SK-N-SH (cell line): ENCODE measurements at regions not wholly inside any gene's neighbourhood (a gene's known extent, or its start where the extent isn't known, plus 50 kb on each side); places are given as distances from the start of the nearest gene placed in this dataset.

ENCODE experiments used
- CTCF ChIA-PET: fragments of 300-600, 350-600 bp; formaldehyde crosslinking; extraction: SDS; loops from one replicate; lab custom pipeline; 2021; lab: Yijun Ruan, JAX
- POLR2A ChIA-PET: fragments of 350-600 bp; sonication (Branson Sonifier 250); formaldehyde crosslinking; extraction: SDS; loops from one replicate; lab custom pipeline; 2020; ENCODE audit warnings: antibody characterized with exemption, inconsistent platforms; lab: Yijun Ruan, JAX
- DNase-seq: peaks from one replicate; pipeline ENCODE4 v3.0.0; 2012
- H2AFZ ChIP-seq: fragments of 200-600 bp; sonication (generic); 2 replicates; pipeline ENCODE4 v1.8.1; 2016; ENCODE audit warnings: antibody characterized with exemption, mild to moderate bottlenecking, low read depth
- H3F3A ChIP-seq: fragments of 200-600 bp; sonication (generic); replicated peaks from 2 replicates; pipeline ENCODE3; 2016; ENCODE audit warnings: antibody characterized with exemption, mild to moderate bottlenecking; ENCODE audit not compliant: insufficient read depth
- H3K27ac ChIP-seq, 2 experiments: fragments of 200-500 bp in 1 of 2; fragments of 200-600 bp in 1 of 2; sonication (Bioruptor generic) in 1 of 2; sonication (generic), shearing (Covaris generic) in 1 of 2; 2 replicates each; pipeline versions ENCODE4 v1.5.1 to v1.6.1; 2014 to 2016; ENCODE audit warnings: low read depth in 2 of 2, inconsistent platforms in 1 of 2, low read length in 1 of 2, mild to moderate bottlenecking in 1 of 2, mixed read lengths in 1 of 2
- H3K27me3 ChIP-seq: fragments of 200-600 bp; sonication (generic), shearing (Covaris generic); 2 replicates; pipeline ENCODE4 v1.6.1; 2016; ENCODE audit warnings: mixed run types; ENCODE audit not compliant: insufficient read depth
- H3K36me3 ChIP-seq, 2 experiments: fragments of 200-500 bp in 1 of 2; fragments of 200-600 bp in 1 of 2; sonication (Bioruptor generic) in 1 of 2; sonication (generic) in 1 of 2; replicated peaks in 1 of 2; 2 replicates each; pipeline versions ENCODE3 to v1.5.1; 2014 to 2016; ENCODE audit warnings: low read length in 1 of 2, mild to moderate bottlenecking in 1 of 2; ENCODE audit not compliant: insufficient read depth in 2 of 2, control insufficient read depth in 1 of 2
- H3K4me1 ChIP-seq, 2 experiments: fragments of 200-500 bp in 1 of 2; fragments of 200-600 bp in 1 of 2; sonication (Bioruptor generic) in 1 of 2; sonication (generic), shearing (Covaris generic) in 1 of 2; 2 replicates each; pipeline versions ENCODE4 v1.5.1 to v1.6.1; 2014 to 2016; ENCODE audit warnings: low read depth in 1 of 2, low read length in 1 of 2, mixed run types in 1 of 2; ENCODE audit not compliant: insufficient read depth in 2 of 2, control insufficient read depth in 1 of 2
- H3K4me2 ChIP-seq: fragments of 200-600 bp; sonication (generic), shearing (Covaris generic); 2 replicates; pipeline ENCODE4 v1.6.1; 2017; ENCODE audit warnings: mixed run types
- H3K4me3 ChIP-seq, 2 experiments: fragments of 200-500 bp in 1 of 2; fragments of 200-600 bp in 1 of 2; sonication (Bioruptor generic) in 1 of 2; sonication (generic), shearing (Covaris generic) in 1 of 2; 2 replicates each; pipeline versions ENCODE4 v1.5.1 to v1.8.1; 2014 to 2016; ENCODE audit warnings: low read depth in 2 of 2, inconsistent platforms in 1 of 2, low read length in 1 of 2, mild to moderate bottlenecking in 1 of 2, mixed read lengths in 1 of 2, moderate library complexity in 1 of 2
- H3K79me2 ChIP-seq: fragments of 200-600 bp; sonication (generic); 2 replicates; pipeline ENCODE4 v1.8.1; 2017; ENCODE audit warnings: mild to moderate bottlenecking; ENCODE audit not compliant: insufficient read depth
- H3K9ac ChIP-seq: fragments of 200-600 bp; sonication (generic); 2 replicates; pipeline ENCODE4 v1.6.1; 2017; ENCODE audit warnings: mixed run types
- H3K9me2 ChIP-seq: fragments of 200-600 bp; sonication (generic); 2 replicates; pipeline ENCODE4 v1.6.1; 2017; ENCODE audit warnings: mixed run types
- H3K9me3 ChIP-seq: fragments of 200-600 bp; sonication (generic); 2 replicates; pipeline ENCODE4 v1.6.1; 2017; ENCODE audit warnings: mixed run types, mild to moderate bottlenecking, moderate library complexity
- H4K20me1 ChIP-seq: fragments of 200-600 bp; sonication (generic); 2 replicates; pipeline ENCODE4 v1.6.1; 2017; ENCODE audit warnings: mild to moderate bottlenecking, mixed run types; ENCODE audit not compliant: insufficient read depth
- CHD2 ChIP-seq: fragments of 150-350 bp; IDR thresholded peaks from 2 replicates; pipeline ENCODE4 v1.6.1; 2018; ENCODE audit warnings: low read length; ENCODE audit not compliant: partially characterized antibody
- ELF1 ChIP-seq: IDR thresholded peaks from 2 replicates; pipeline ENCODE4 v1.4.0; 2012
- EP300 ChIP-seq, 2 experiments: IDR thresholded peaks; 2 replicates each; pipeline versions ENCODE4 v1.4.0 to v1.6.1; 2012; ENCODE audit warnings: borderline replicate concordance in 1 of 2, low read depth in 1 of 2, low read length in 1 of 2
- EZH2phosphoT487 ChIP-seq: fragments of 200-600 bp; sonication (generic); IDR thresholded peaks from 2 replicates; pipeline ENCODE4 v1.6.1; 2017; ENCODE audit warnings: low read depth, mixed run types, mild to moderate bottlenecking, antibody characterized with exemption, moderate library complexity, borderline replicate concordance
- FOSL2 ChIP-seq: IDR thresholded peaks from 2 replicates; pipeline ENCODE4 v1.4.0; 2012; ENCODE audit warnings: low read depth, mild to moderate bottlenecking, moderate library complexity, borderline replicate concordance
- GATA2 ChIP-seq: sonication (generic); formaldehyde crosslinking; IDR thresholded peaks from 2 replicates; pipeline ENCODE4 v1.5.0; 2020; ENCODE audit warnings: mild to moderate bottlenecking, missing genetic modification reagents
- IRF3 ChIP-seq: fragments of 150-350 bp; IDR thresholded peaks from 2 replicates; pipeline ENCODE4 v1.6.1; 2016; ENCODE audit warnings: mild to moderate bottlenecking, low read depth, low read length
- MEF2A ChIP-seq: IDR thresholded peaks from 2 replicates; pipeline ENCODE4 v1.4.0; 2012; ENCODE audit warnings: low read depth, borderline replicate concordance
- NRF1 ChIP-seq: IDR thresholded peaks from 2 replicates; pipeline ENCODE4 v1.6.1; 2012; ENCODE audit warnings: low read depth, mild to moderate bottlenecking, low read length
- RAD21 ChIP-seq: IDR thresholded peaks from 2 replicates; pipeline ENCODE4 v1.6.1; 2012; ENCODE audit warnings: mild to moderate bottlenecking, low read length
- RFX5 ChIP-seq: IDR thresholded peaks from 2 replicates; pipeline ENCODE4 v1.6.1; 2012; ENCODE audit warnings: mild to moderate bottlenecking, improper control_type of control experiment, low read length
- RXRA ChIP-seq: IDR thresholded peaks from 2 replicates; pipeline ENCODE4 v1.4.0; 2012; ENCODE audit warnings: low read depth, mild to moderate bottlenecking, borderline replicate concordance
- TAF1 ChIP-seq: IDR thresholded peaks from 2 replicates; pipeline ENCODE4 v1.6.1; 2012; ENCODE audit warnings: low read depth, mild to moderate bottlenecking, low read length, moderate library complexity, borderline replicate concordance
- TCF12 ChIP-seq: IDR thresholded peaks from 2 replicates; pipeline ENCODE4 v1.4.0; 2012
- TEAD4 ChIP-seq: IDR thresholded peaks from 2 replicates; pipeline ENCODE4 v1.4.0; 2012; ENCODE audit warnings: mild to moderate bottlenecking, borderline replicate concordance; ENCODE audit not compliant: insufficient read depth
- USF1 ChIP-seq: IDR thresholded peaks from 2 replicates; pipeline ENCODE4 v1.4.0; 2012; ENCODE audit warnings: low read depth, borderline replicate concordance
- USF2 ChIP-seq: fragments of 150-350 bp; IDR thresholded peaks from 2 replicates; pipeline ENCODE4 v1.6.1; 2017; ENCODE audit warnings: antibody characterized with exemption, low read length, low read depth, borderline replicate concordance
- ZBTB33 ChIP-seq: IDR thresholded peaks from 2 replicates; pipeline ENCODE4 v1.4.0; 2012; ENCODE audit warnings: low read depth, borderline replicate concordance
- WGBS: methylation state at CpG from one replicate; pipeline ENCODE4 v1.1.6; 2017; ENCODE audit warnings: low lambda C conversion rate; 5-methylcytosine and 5-hydroxymethylcytosine counted together
- TF ChIP-seq, protein P1 (sequence below): fragments of 200-600 bp; sonication (generic); IDR thresholded peaks from 2 replicates; pipeline ENCODE4 v1.6.1; 2017; ENCODE audit warnings: antibody characterized with exemption, mild to moderate bottlenecking, moderate library complexity

- TF ChIP-seq ZBTB33, result 0 out of 2 replicates have a peak, but pooled peaks have one; percentile 28
- no peak for TF ChIP-seq USF1
Observed at GRCh38 chr16:72537664-72538063, 365.7 kb upstream of the PMFBP1 start (continued).

DNA sequence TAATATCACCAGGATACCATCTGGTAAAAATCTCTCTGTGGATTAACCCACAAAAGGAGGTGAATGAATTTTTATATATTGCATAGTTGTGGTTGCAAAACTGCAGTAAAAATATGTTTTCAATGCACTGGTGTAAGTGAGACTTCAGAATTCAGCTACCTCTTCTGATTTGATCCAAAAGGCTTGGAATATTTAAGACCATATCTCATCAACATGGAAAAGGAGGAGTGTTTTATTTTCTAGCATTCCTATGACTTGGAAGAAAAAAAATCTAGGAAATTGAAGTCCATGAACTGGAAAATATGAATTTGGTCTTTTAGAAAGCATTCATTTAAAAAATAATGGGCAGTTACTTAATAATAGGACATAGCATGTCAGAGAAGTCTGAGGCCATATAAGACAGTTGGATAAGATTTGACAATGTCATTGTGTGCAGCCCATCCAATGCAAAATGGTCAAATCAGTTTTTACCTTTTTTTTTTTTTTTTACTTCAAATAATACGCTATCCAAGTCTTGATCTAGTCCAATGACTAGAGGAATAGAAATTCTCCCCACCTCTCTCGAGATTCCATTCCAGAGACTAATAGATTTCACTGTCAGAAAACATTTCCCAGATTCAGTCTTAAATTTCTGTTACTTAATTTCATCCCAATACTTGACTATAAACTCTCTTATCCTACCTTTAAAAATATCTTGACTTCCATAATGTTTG lies 364.9 kb upstream of the PMFBP1 start:
- peak overlapping the region; percentile 7; the same call in 1 of the 2 replicates for H2AFZ ChIP-seq
- no peaks in the 10 kb centered on the region for H4K20me1 ChIP-seq
- H3K4me2 ChIP-seq, result peak overlapping the region; percentile 63
- TF ChIP-seq GATA2 (CRISPR knock-in tag) (no peak), RAD21 (no peak), RXRA (no peak), TEAD4 (peak; percentile 56; the same call in 1 of the 2 replicates), EP300 (IDR thresholded peaks at IDR 0.05; ENCODE audit: borderline replicate concordance in 1 of 2, low read depth in 1 of 2, low read length in 1 of 2) (peak in 1 of 2 experiments; percentile 14; a peak in 1 of 4 replicates), USF1 (no peak), IRF3 (no peak), TAF1 (no peak), ELF1 (no peak), TCF12 (peak; percentile 80), USF2 (no peak), CHD2 (no peak), NRF1 (no peak), FOSL2 (peak; percentile 16; the same call in 1 of the 2 replicates), EZH2phosphoT487 (no peak), RFX5 (no peak), MEF2A (no peak), ZBTB33 (no peak)
- TF ChIP-seq, protein P1, sequence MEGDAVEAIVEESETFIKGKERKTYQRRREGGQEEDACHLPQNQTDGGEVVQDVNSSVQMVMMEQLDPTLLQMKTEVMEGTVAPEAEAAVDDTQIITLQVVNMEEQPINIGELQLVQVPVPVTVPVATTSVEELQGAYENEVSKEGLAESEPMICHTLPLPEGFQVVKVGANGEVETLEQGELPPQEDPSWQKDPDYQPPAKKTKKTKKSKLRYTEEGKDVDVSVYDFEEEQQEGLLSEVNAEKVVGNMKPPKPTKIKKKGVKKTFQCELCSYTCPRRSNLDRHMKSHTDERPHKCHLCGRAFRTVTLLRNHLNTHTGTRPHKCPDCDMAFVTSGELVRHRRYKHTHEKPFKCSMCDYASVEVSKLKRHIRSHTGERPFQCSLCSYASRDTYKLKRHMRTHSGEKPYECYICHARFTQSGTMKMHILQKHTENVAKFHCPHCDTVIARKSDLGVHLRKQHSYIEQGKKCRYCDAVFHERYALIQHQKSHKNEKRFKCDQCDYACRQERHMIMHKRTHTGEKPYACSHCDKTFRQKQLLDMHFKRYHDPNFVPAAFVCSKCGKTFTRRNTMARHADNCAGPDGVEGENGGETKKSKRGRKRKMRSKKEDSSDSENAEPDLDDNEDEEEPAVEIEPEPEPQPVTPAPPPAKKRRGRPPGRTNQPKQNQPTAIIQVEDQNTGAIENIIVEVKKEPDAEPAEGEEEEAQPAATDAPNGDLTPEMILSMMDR, result no peak

More for the DNA sequence above, 364.9 kb upstream of the PMFBP1 start:
- DNase-seq, result no peak
- ChIA-PET POLR2A (no interaction called here), CTCF (no interaction called here)
- no peaks in the 10 kb centered on the region for H3K27me3 ChIP-seq
- no peaks in the 10 kb centered on the region for H3K9me2 ChIP-seq
- H3K79me2 ChIP-seq, result no peaks in the 10 kb centered on the region
- no peaks in the 10 kb centered on the region for H3K36me3 ChIP-seq
- H3K9ac ChIP-seq, result peak overlapping the region; percentile 30; the same call in 1 of the 2 replicates
- H3F3A ChIP-seq, result peaks cover 26% of the 10 kb centered on the region
- peaks cover 0 to 17% of the 10 kb centered on the region in 2 experiments; a peak in 2 of 4 replicates for H3K4me1 ChIP-seq
- WGBS, result 20% methylated on average over 2 of the region's 2 CpGs
- peak overlapping the region; percentile 79 to 81; a peak in 3 of 4 replicates for H3K27ac ChIP-seq
- peak overlapping the region in 1 of 2 experiments; percentile 38; a peak in 2 of 4 replicates for H3K4me3 ChIP-seq
- no peaks in the 10 kb centered on the region; the same call in 1 of the 2 replicates for H3K9me3 ChIP-seq
